ENCODE measurements at regions not wholly inside any gene's neighbourhood (a gene's known extent, or its start where the extent isn't known, plus 50 kb on each side); places are given as distances from the start of the nearest gene placed in this dataset.

GRCh38 chr1:86229405-86229975 is 72.9 kb upstream of the COL24A1 start:
- ChIA-PET CTCF (no interaction called here), POLR2A (no interaction called here)
- H3K9me1 ChIP-seq (replicated peaks; ENCODE audit: control insufficient read depth, extremely low read depth, insufficient read depth, low read length): no peaks in the 10 kb centered on the region
- H3K4me3 ChIP-seq (replicated peaks in 1 of 3; ENCODE audit: insufficient read depth in 1 of 3, low read depth in 1 of 3, low read length in 3 of 3): no peak overlapping the region
- no peaks in the 10 kb centered on the region for H4K20me1 ChIP-seq (replicated peaks; ENCODE audit: control insufficient read depth, extremely low read depth, insufficient read depth, low read length)
- FAIRE-seq (no peak), DNase-seq (ENCODE audit: low read depth, low spot score) (no peak)
- H3K9ac ChIP-seq (replicated peaks; ENCODE audit: extremely low read depth, insufficient read depth, low read length): no peak overlapping the region
- dilution Hi-C loops (cut with MboI; ENCODE audit: extremely low pct_ligation_motif_present, low sequenced_read_pairs): no loop called here
- no peaks in the 10 kb centered on the region for H3K79me2 ChIP-seq (ENCODE audit: control insufficient read depth, insufficient read depth, low read length)
- no peaks in the 10 kb centered on the region for H3K36me3 ChIP-seq (ENCODE audit: control insufficient read depth in 2 of 2, extremely low read depth in 1 of 2, insufficient read depth in 2 of 2, low read length in 2 of 2)
- no peaks in the 10 kb centered on the region for H3K4me1 ChIP-seq (ENCODE audit: control insufficient read depth, extremely low read depth, insufficient read depth, low read length)
- no peak overlapping the region for H2AFZ ChIP-seq (ENCODE audit: low read depth, low read length)
- TF ChIP-seq GATA2 (IDR thresholded peaks at IDR 0.05; ENCODE audit: insufficient read depth, insufficient read length, low read depth, low read length): no peak
- TF ChIP-seq FOS (IDR thresholded peaks at IDR 0.05; ENCODE audit: borderline replicate concordance, insufficient read depth, low read length): no peak
- TF ChIP-seq, protein P1, sequence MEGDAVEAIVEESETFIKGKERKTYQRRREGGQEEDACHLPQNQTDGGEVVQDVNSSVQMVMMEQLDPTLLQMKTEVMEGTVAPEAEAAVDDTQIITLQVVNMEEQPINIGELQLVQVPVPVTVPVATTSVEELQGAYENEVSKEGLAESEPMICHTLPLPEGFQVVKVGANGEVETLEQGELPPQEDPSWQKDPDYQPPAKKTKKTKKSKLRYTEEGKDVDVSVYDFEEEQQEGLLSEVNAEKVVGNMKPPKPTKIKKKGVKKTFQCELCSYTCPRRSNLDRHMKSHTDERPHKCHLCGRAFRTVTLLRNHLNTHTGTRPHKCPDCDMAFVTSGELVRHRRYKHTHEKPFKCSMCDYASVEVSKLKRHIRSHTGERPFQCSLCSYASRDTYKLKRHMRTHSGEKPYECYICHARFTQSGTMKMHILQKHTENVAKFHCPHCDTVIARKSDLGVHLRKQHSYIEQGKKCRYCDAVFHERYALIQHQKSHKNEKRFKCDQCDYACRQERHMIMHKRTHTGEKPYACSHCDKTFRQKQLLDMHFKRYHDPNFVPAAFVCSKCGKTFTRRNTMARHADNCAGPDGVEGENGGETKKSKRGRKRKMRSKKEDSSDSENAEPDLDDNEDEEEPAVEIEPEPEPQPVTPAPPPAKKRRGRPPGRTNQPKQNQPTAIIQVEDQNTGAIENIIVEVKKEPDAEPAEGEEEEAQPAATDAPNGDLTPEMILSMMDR (IDR thresholded peaks at IDR 0.05; ENCODE audit: extremely low read depth in 1 of 2, insufficient read depth in 1 of 2, low read depth in 1 of 2, low read length in 2 of 2): no peak
- TF ChIP-seq POLR2AphosphoS5 (IDR thresholded peaks at IDR 0.05; ENCODE audit: insufficient read depth, low read depth, low read length): no peak
- no peak for TF ChIP-seq JUN (IDR thresholded peaks at IDR 0.05; ENCODE audit: borderline replicate concordance, insufficient read depth, insufficient read length, low read depth)
- no peak for TF ChIP-seq EZH2 (IDR thresholded peaks at IDR 0.05; ENCODE audit: borderline replicate concordance, low read depth, low read length, severe bottlenecking)
- no peak for TF ChIP-seq POLR2A (IDR thresholded peaks at IDR 0.05; ENCODE audit: low read depth, low read length)
- peaks cover 2 to 7% of the 10 kb centered on the region in 2 experiments for H3K27me3 ChIP-seq (ENCODE audit: control insufficient read depth in 2 of 2, insufficient read depth in 2 of 2, low read length in 2 of 2)
- no TSS peak for BruUV-seq (replicated peaks)
- H3K4me2 ChIP-seq (ENCODE audit: insufficient read depth, low read length): no peak overlapping the region
- H3K27ac ChIP-seq (ENCODE audit: insufficient read depth, low read depth, low read length): no peak overlapping the region
- no peaks in the 10 kb centered on the region for H3K9me3 ChIP-seq (replicated peaks; ENCODE audit: control insufficient read depth, insufficient read depth, low read length)
- intact Hi-C loops (cut with micrococcal nuclease): no loop called here

Measured in endothelial cell of umbilical vein (primary cell).